Type B pancreatic cell (in vitro differentiated cells): ENCODE measurements at regions not wholly inside any gene's neighbourhood (a gene's known extent, or its start where the extent isn't known, plus 50 kb on each side); places are given as distances from the start of the nearest gene placed in this dataset.

ENCODE experiments used
- DNase-seq: peaks from one replicate; pipeline ENCODE4 v3.0.0; 2021; ENCODE audit warnings: mixed read lengths; ENCODE audit not compliant: unreplicated experiment; ENCODE audit errors: extremely low spot score
- H3K27ac Mint-ChIP-seq: 2 replicates; pipeline ENCODE4 v1.8.0; 2021; ENCODE audit warnings: mild to moderate bottlenecking, mixed read lengths
- H3K27me3 Mint-ChIP-seq: 2 replicates; pipeline ENCODE4 v1.8.0; 2021; ENCODE audit warnings: mixed read lengths
- H3K36me3 Mint-ChIP-seq: 2 replicates; pipeline ENCODE4 v1.8.0; 2021; ENCODE audit warnings: mixed read lengths
- H3K4me1 Mint-ChIP-seq: one replicate; pipeline ENCODE4 v1.8.0; 2021; ENCODE audit warnings: mixed read lengths; ENCODE audit not compliant: unreplicated experiment
- H3K4me3 Mint-ChIP-seq: 2 replicates; pipeline ENCODE4 v1.8.0; 2021; ENCODE audit warnings: mild to moderate bottlenecking, mixed read lengths
- H3K9me3 Mint-ChIP-seq: 2 replicates; pipeline ENCODE4 v1.8.0; 2021; ENCODE audit warnings: mixed read lengths
- CTCF ChIP-seq: fragments of 200-600 bp; sonication (generic); conservative IDR thresholded peaks from 2 replicates; pipeline ENCODE4 v1.5.0; 2021; ENCODE audit warnings: antibody characterized with exemption, mild to moderate bottlenecking

DNA sequence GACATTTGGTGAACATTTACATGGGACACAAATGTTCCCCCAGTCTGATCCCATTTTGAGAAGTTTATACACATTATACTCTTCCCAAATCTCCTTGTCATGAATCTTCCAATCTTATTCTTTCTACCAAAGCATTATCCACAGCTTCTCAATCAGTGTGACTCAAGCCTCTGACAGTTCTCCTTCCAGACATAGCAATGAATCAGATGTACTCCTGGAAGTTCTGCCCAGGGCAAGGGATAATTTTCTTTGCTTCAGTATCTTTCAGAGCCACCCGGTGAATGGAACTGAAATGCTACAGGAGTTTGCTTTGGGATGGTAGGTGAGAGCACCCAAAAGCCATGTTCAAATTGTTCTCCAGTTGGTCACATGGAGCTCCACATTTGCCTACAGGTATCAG, 145.5 kb downstream of the ANXA5 start:
- Mint-ChIP-seq H3K27ac (no peak overlapping the region), H3K27me3 (peaks cover 6% of the 10 kb centered on the region), H3K36me3 (no peaks in the 10 kb centered on the region), H3K4me1 (peaks cover 13% of the 10 kb centered on the region), H3K4me3 (no peak overlapping the region), H3K9me3 (no peaks in the 10 kb centered on the region)
- no peak for DNase-seq
- no peak for TF ChIP-seq CTCF

- TF ChIP-seq CTCF = no peak
- H3K4me3 Mint-ChIP-seq = no peak overlapping the region
- no peaks in the 10 kb centered on the region for H3K36me3 Mint-ChIP-seq
- no peaks in the 10 kb centered on the region for H3K27me3 Mint-ChIP-seq
- no peak for DNase-seq
- no peaks in the 10 kb centered on the region for H3K4me1 Mint-ChIP-seq
- H3K9me3 Mint-ChIP-seq = no peaks in the 10 kb centered on the region
- H3K27ac Mint-ChIP-seq = no peak overlapping the region
Observed at GRCh38 chr4:121541696-121542095, 155.1 kb downstream of the ANXA5 start.

DNA sequence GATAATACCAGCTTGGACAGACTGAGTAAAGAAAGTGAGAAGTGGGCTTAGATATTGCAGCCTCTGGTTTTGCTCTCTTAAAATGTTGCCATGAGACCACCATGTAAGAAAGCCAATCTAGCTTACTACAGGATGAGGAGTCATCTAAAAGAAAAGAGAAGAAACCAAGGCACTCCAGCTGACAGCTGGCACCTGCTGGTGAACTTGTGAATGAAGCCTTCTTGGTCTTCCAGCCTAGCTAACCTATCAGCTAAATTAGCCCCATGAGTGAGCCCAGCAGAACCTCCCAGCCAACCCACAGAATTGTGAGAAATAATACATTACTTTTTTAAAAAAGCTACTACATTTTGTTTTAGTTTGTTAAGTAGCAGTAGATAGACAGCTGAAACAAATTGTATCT, 154.5 kb upstream of the QRFPR start:
- no peaks in the 10 kb centered on the region for H3K36me3 Mint-ChIP-seq
- peaks cover 2% of the 10 kb centered on the region for H3K27me3 Mint-ChIP-seq
- H3K4me1 Mint-ChIP-seq = no peaks in the 10 kb centered on the region
- no peaks in the 10 kb centered on the region for H3K9me3 Mint-ChIP-seq
- no peak for TF ChIP-seq CTCF
- no peak overlapping the region for H3K4me3 Mint-ChIP-seq
- no peak for DNase-seq
- no peak overlapping the region for H3K27ac Mint-ChIP-seq

DNA sequence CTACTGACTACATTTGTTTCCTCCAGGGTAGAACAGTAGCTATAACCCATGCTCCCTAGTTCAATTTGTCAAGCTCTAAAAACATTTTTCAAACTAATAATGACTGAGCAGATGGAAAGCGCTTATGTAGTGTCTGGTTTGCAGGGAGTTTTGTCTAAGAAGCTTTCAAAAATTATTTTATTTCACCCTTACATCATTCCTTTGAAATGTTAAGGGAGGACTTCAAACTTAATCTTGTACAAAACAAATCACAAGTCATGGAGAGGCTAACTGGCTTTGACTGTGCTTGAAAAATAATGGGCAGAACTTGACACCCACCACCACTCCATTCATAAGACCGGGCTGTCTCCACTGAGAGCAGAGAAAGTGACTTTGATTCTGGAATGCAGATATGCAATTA, 153.4 kb upstream of the QRFPR start:
- no peak for TF ChIP-seq CTCF
- H3K4me1 Mint-ChIP-seq = no peaks in the 10 kb centered on the region

DNA sequence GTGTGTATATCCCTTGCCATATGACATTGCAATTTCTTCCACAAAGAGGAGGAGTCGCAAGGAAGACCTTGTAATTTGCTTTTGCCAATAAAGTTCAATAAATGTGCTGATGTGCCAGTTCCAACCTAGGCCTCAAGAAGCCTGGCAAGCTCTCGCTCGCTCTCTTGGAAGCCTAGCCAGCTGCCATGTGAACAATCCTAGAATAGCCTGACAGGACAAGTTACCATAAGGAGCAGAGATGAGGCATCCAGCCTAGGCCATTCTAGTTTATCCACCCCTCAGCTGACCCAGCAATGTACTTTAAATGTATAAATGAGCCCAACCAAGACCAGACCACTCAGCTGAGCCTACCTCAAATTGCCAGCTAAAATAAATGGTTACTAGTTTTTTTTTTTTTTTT, 145.7 kb upstream of the QRFPR start:
- H3K4me1 Mint-ChIP-seq = no peaks in the 10 kb centered on the region
- H3K9me3 Mint-ChIP-seq = no peaks in the 10 kb centered on the region
- no peak overlapping the region for H3K4me3 Mint-ChIP-seq
- no peaks in the 10 kb centered on the region for H3K36me3 Mint-ChIP-seq
- no peak for DNase-seq
- H3K27me3 Mint-ChIP-seq = peaks cover 8% of the 10 kb centered on the region
- H3K27ac Mint-ChIP-seq = no peak overlapping the region
- TF ChIP-seq CTCF = no peak

More for the DNA sequence above, 153.4 kb upstream of the QRFPR start:
- Mint-ChIP-seq H3K27me3 (peaks cover 8% of the 10 kb centered on the region), H3K27ac (no peak overlapping the region), H3K9me3 (no peaks in the 10 kb centered on the region), H3K36me3 (no peaks in the 10 kb centered on the region), H3K4me3 (no peak overlapping the region)
- DNase-seq = no peak

DNA sequence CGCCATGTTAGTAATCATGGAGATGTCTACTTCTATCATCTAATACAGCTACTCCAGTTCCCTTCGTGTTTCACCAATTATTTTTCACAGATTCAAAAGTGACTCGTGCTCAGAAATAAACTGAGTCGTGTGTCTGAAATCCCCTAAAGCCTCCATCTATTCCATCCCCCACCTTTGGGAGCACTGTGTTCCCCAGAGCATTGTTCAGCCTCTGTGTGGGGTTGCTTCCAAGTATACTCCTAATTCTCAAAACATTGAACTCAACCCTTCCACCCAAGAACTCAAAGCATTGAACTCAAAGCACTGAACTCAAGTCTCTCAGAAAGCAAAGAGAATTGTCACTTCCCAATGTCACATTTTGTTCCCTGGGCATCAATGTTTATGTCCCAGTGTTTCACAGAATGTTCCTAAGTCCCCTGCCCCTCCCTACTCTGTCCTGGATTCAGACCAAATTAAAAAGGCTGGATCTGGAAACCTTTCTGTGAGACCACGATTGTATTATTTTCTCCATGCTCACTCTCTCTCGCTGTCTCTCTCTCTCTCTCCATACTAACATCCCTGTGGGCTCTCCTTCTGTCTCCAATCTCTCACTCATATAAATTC, 138.5 kb upstream of the QRFPR start:
- no peaks in the 10 kb centered on the region for H3K4me1 Mint-ChIP-seq
- no peaks in the 10 kb centered on the region for H3K27me3 Mint-ChIP-seq
- no peaks in the 10 kb centered on the region for H3K36me3 Mint-ChIP-seq
- no peak for DNase-seq
- H3K27ac Mint-ChIP-seq = no peak overlapping the region
- TF ChIP-seq CTCF = no peak
- no peak overlapping the region for H3K4me3 Mint-ChIP-seq
- no peaks in the 10 kb centered on the region for H3K9me3 Mint-ChIP-seq
